ENCODE measurements at regions not wholly inside any gene's neighbourhood (a gene's known extent, or its start where the extent isn't known, plus 50 kb on each side); places are given as distances from the start of the nearest gene placed in this dataset.

- Histone ChIP-seq H3K27me3 (ENCODE audit: insufficient read depth, poor library complexity, severe bottlenecking) (peaks cover 5% of the 10 kb centered on the region), H3K27ac (replicated peaks) (no peak overlapping the region), H3K4me3 (replicated peaks; ENCODE audit: insufficient read depth, low read length) (no peak overlapping the region)
- TF ChIP-seq CTCF (IDR thresholded peaks at IDR 0.05; ENCODE audit: insufficient read depth, low read length), result no peak
- no peak for TF ChIP-seq REST (IDR thresholded peaks at IDR 0.05; ENCODE audit: insufficient replicate concordance, low read depth)
- TF ChIP-seq POLR2AphosphoS5 (IDR thresholded peaks at IDR 0.05; ENCODE audit: low read depth), result no peak
- no peak for TF ChIP-seq SPI1 (IDR thresholded peaks at IDR 0.05; ENCODE audit: borderline replicate concordance, low read depth)
- TF ChIP-seq GABPA (IDR thresholded peaks at IDR 0.05; ENCODE audit: low read depth), result no peak
- no peak for DNase-seq (ENCODE audit: low read depth in 1 of 2, low spot score in 1 of 2)
Observed at GRCh38 chr11:19321351-19321750, 80.6 kb upstream of the E2F8 start.

- TF ChIP-seq POLR2AphosphoS5 (IDR thresholded peaks at IDR 0.05; ENCODE audit: low read depth) (no peak), SPI1 (IDR thresholded peaks at IDR 0.05; ENCODE audit: borderline replicate concordance, low read depth) (no peak), REST (IDR thresholded peaks at IDR 0.05; ENCODE audit: insufficient replicate concordance, low read depth) (no peak), GABPA (IDR thresholded peaks at IDR 0.05; ENCODE audit: low read depth) (no peak), CTCF (IDR thresholded peaks at IDR 0.05; ENCODE audit: insufficient read depth, low read length) (no peak)
- DNase-seq (ENCODE audit: low read depth in 1 of 2, low spot score in 1 of 2), result no peak
- Histone ChIP-seq H3K27me3 (ENCODE audit: insufficient read depth, poor library complexity, severe bottlenecking) (peaks cover 5% of the 10 kb centered on the region), H3K27ac (replicated peaks) (no peak overlapping the region), H3K4me3 (replicated peaks; ENCODE audit: insufficient read depth, low read length) (no peak overlapping the region)
Observed at GRCh38 chr11:19320827-19321226, 80.1 kb upstream of the E2F8 start.

- H3K4me3 ChIP-seq (replicated peaks; ENCODE audit: insufficient read depth, low read length), result no peak overlapping the region
- no peak for DNase-seq (ENCODE audit: low read depth in 1 of 2, low spot score in 1 of 2)
- no peaks in the 10 kb centered on the region for H3K27me3 ChIP-seq (ENCODE audit: insufficient read depth, poor library complexity, severe bottlenecking)
- H3K27ac ChIP-seq (replicated peaks), result no peak overlapping the region
- TF ChIP-seq POLR2AphosphoS5 (IDR thresholded peaks at IDR 0.05; ENCODE audit: low read depth), result no peak
- no peak for TF ChIP-seq SPI1 (IDR thresholded peaks at IDR 0.05; ENCODE audit: borderline replicate concordance, low read depth)
- TF ChIP-seq GABPA (IDR thresholded peaks at IDR 0.05; ENCODE audit: low read depth), result no peak
- TF ChIP-seq CTCF (IDR thresholded peaks at IDR 0.05; ENCODE audit: insufficient read depth, low read length), result no peak
- TF ChIP-seq REST (IDR thresholded peaks at IDR 0.05; ENCODE audit: insufficient replicate concordance, low read depth), result no peak
Observed at GRCh38 chr11:19316434-19316833, 75.7 kb upstream of the E2F8 start.

Measured in HL-60 (cell line).